A673 (cell line): ENCODE measurements at regions not wholly inside any gene's neighbourhood (a gene's known extent, or its start where the extent isn't known, plus 50 kb on each side); places are given as distances from the start of the nearest gene placed in this dataset.

Experiments
- BruUV-seq: library from RNA; stranded (reverse); fragments of 400-500 nt; replicated peaks from 2 replicates; lab custom pipeline; 2021; lab: Mats Ljungman, UMichigan
- CTCF ChIA-PET: fragments of 300-600 bp; sonication (Branson Sonifier 250); formaldehyde crosslinking; loops from one replicate; lab custom pipeline; 2022; ENCODE audit warnings: antibody characterized with exemption; lab: Charles Lee
- POLR2A ChIA-PET: fragments of 300-600 bp; sonication (Branson Sonifier 250); formaldehyde crosslinking; loops from one replicate; lab custom pipeline; 2022; ENCODE audit warnings: antibody characterized with exemption; ENCODE audit not compliant: low non-redundant PET; lab: Charles Lee
- DNase-seq: peaks from one replicate; pipeline ENCODE4 v3.0.0-alpha.2; 2015; ENCODE audit warnings: low spot score
- H3K27ac ChIP-seq: fragments of 200-600 bp; sonication (generic); 2 replicates; pipeline ENCODE4 v1.5.1; 2016; ENCODE audit warnings: mixed run types, low read depth, mild to moderate bottlenecking, mixed read lengths, antibody characterized with exemption, low read length; ENCODE audit not compliant: poor library complexity, severe bottlenecking
- H3K27me3 ChIP-seq: fragments of 200-600 bp; sonication (generic); replicated peaks from 2 replicates; pipeline ENCODE4 v1.6.1; 2017; ENCODE audit warnings: mixed run types, low read depth, mild to moderate bottlenecking, mixed read lengths, antibody characterized with exemption, low read length; ENCODE audit not compliant: insufficient read depth, poor library complexity
- H3K36me3 ChIP-seq: fragments of 200-600 bp; sonication (generic); 2 replicates; pipeline ENCODE4 v1.6.1; 2016; ENCODE audit warnings: mixed run types, mild to moderate bottlenecking, mixed read lengths, antibody characterized with exemption, low read length; ENCODE audit not compliant: insufficient read depth, poor library complexity, severe bottlenecking
- H3K4me1 ChIP-seq: fragments of 200-600 bp; sonication (generic); 2 replicates; pipeline ENCODE4 v1.6.1; 2017; ENCODE audit warnings: mixed run types, mild to moderate bottlenecking, mixed read lengths, antibody characterized with exemption, low read length; ENCODE audit not compliant: insufficient read depth, poor library complexity, severe bottlenecking
- H3K4me3 ChIP-seq: fragments of 200-600 bp; sonication (generic); 2 replicates; pipeline ENCODE4 v1.5.1; 2016; ENCODE audit warnings: low read depth, mixed run types, mild to moderate bottlenecking, mixed read lengths, low read length; ENCODE audit not compliant: poor library complexity, severe bottlenecking
- H3K9me3 ChIP-seq: fragments of 200-600 bp; sonication (generic); 2 replicates; pipeline ENCODE4 v1.6.1; 2016; ENCODE audit warnings: mixed run types, low read depth, mild to moderate bottlenecking, mixed read lengths, antibody characterized with exemption, low read length; ENCODE audit not compliant: poor library complexity, severe bottlenecking
- EZH2 ChIP-seq: fragments of 200-600 bp; sonication (generic); IDR thresholded peaks from 2 replicates; pipeline ENCODE4 v1.6.1; 2017; ENCODE audit warnings: borderline replicate concordance, low read depth, mild to moderate bottlenecking, mixed read lengths, antibody characterized with exemption, low read length; ENCODE audit not compliant: poor library complexity, severe bottlenecking
- intact Hi-C: fragments of 100-400 bp; cut with micrococcal nuclease; formaldehyde crosslinking; loops from one replicate; pipeline ENCODE4 v1.10.0; 2022; ENCODE audit not compliant: unreplicated experiment
- TF ChIP-seq, protein P1 (sequence below): fragments of 300-800, 200-600 bp; sonication (generic); conservative IDR thresholded peaks from 2 replicates; pipeline ENCODE4 v1.5.1; 2017; ENCODE audit warnings: low read depth, mild to moderate bottlenecking, antibody characterized with exemption, low read length, moderate library complexity, mixed read lengths

DNA sequence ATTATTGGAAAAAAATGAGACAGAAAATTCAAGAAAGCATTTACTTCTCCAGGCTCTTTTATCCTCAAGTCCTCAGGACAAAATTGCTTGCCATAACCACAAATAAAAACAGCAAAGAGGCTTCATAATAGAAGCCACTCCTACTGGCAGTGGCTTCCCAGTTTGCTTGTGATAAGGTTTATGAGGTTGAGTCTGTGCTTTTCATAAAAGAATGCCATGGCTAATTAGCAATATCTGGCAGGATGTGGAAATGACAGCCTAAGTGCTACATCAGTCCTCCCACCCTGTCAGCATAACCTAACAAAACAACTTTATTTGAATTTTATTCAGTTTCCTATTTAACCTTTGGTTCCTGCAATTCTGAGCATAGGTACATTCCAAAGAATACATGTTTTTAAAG is 80.9 kb upstream of the HTR1E start:
- Histone ChIP-seq H3K27ac (no peak overlapping the region), H3K9me3 (no peaks in the 10 kb centered on the region), H3K4me1 (no peaks in the 10 kb centered on the region), H3K4me3 (no peak overlapping the region), H3K36me3 (no peaks in the 10 kb centered on the region), H3K27me3 (no peaks in the 10 kb centered on the region)
- no TSS peak for BruUV-seq
- TF ChIP-seq, protein P1, sequence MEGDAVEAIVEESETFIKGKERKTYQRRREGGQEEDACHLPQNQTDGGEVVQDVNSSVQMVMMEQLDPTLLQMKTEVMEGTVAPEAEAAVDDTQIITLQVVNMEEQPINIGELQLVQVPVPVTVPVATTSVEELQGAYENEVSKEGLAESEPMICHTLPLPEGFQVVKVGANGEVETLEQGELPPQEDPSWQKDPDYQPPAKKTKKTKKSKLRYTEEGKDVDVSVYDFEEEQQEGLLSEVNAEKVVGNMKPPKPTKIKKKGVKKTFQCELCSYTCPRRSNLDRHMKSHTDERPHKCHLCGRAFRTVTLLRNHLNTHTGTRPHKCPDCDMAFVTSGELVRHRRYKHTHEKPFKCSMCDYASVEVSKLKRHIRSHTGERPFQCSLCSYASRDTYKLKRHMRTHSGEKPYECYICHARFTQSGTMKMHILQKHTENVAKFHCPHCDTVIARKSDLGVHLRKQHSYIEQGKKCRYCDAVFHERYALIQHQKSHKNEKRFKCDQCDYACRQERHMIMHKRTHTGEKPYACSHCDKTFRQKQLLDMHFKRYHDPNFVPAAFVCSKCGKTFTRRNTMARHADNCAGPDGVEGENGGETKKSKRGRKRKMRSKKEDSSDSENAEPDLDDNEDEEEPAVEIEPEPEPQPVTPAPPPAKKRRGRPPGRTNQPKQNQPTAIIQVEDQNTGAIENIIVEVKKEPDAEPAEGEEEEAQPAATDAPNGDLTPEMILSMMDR, result no peak
- no peak for TF ChIP-seq EZH2
- POLR2A ChIA-PET, result no interaction called here
- intact Hi-C loops, result loop anchor here (2.0 to 5.0 kb wide), 2 partner anchors 934 to 1099 kb away; no protein-coding TSS in a partner anchor
- no peak for DNase-seq
- CTCF ChIA-PET, result interaction anchor here (0.6 kb wide), 1 partner anchor 1106 kb away, joined by 9 read pairs; no protein-coding TSS in a partner anchor

DNA sequence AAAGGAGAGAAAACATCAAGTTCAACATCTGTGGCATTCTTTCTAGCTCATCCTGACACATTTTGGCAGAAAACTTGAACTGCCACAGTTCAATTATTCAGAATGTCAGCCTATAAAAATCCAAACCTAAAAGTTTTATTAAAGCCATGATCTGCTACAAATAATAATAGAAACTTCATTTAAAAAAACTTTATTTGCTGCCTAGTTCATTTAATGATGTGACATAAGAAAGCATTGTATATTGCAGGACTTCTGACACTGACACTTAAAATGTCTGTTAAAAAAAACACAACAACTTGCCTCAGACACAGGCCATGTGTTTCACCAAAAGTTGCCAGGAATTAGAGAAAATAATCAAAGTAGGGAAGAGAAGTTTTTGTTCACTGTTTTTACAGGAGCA is 88.3 kb upstream of the HTR1E start:
- H3K36me3 ChIP-seq, result no peaks in the 10 kb centered on the region
- intact Hi-C loops, result no loop called here
- TF ChIP-seq, protein P1, result no peak
- TF ChIP-seq EZH2, result no peak
- no peak for DNase-seq
- H3K9me3 ChIP-seq, result no peaks in the 10 kb centered on the region
- no TSS peak for BruUV-seq
- no peak overlapping the region for H3K4me3 ChIP-seq
- CTCF ChIA-PET, result no interaction called here
- H3K27me3 ChIP-seq, result no peaks in the 10 kb centered on the region
- H3K27ac ChIP-seq, result no peak overlapping the region
- POLR2A ChIA-PET, result no interaction called here
- H3K4me1 ChIP-seq, result no peaks in the 10 kb centered on the region

DNA sequence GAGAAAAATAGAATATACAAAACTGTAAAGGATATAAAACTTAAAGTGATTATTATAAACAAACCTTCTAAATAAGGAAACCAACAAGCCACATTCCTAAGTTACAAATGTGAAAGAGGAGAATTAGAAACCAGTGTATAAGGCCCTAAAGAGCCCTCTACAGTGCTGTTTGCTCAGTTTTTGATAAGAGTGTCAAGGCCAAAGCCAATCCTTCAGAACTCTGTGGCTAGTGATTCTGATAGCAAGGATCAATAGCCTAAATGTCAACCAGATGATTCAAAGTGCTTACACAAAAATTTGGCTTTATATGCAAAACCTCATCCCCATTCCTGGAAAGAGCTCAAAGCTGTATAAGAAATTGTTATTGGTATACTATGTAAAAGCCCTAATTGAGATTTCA is 104.6 kb upstream of the HTR1E start:
- Histone ChIP-seq H3K9me3 (no peaks in the 10 kb centered on the region), H3K27me3 (peaks cover 6% of the 10 kb centered on the region), H3K4me1 (no peaks in the 10 kb centered on the region), H3K27ac (no peak overlapping the region), H3K4me3 (no peak overlapping the region), H3K36me3 (no peaks in the 10 kb centered on the region)
- ChIA-PET CTCF (no interaction called here), POLR2A (no interaction called here)
- TF ChIP-seq, protein P1, result no peak
- no peak for TF ChIP-seq EZH2
- BruUV-seq, result no TSS peak
- intact Hi-C loops, result no loop called here
- no peak for DNase-seq
